SK-N-SH treated with all-trans-retinoic acid at 6 μM for 48 hours (cell line): ENCODE measurements at regions not wholly inside any gene's neighbourhood (a gene's known extent, or its start where the extent isn't known, plus 50 kb on each side); places are given as distances from the start of the nearest gene placed in this dataset.

ENCODE experiments used
- ATAC-seq: fragments of 200-7000 bp; cut with Tn5 transposase; 3 replicates; pipeline ENCODE4 v1.9.1; 2020; ENCODE audit warnings: mild to moderate bottlenecking, moderate library complexity
- ARNTL ChIP-seq: fragments of 450-650 bp; formaldehyde crosslinking; IDR thresholded peaks from 2 replicates; pipeline ENCODE4 v1.5.0; 2020; ENCODE audit warnings: low read depth, mild to moderate bottlenecking, moderate library complexity, borderline replicate concordance
- BACH2 ChIP-seq: fragments of 250-450 bp; sonication (Bioruptor Pico); IDR thresholded peaks from 2 replicates; pipeline ENCODE4 v1.9.0; 2021; ENCODE audit warnings: mild to moderate bottlenecking, borderline replicate concordance
- CSDC2 ChIP-seq: fragments of 250-450 bp; sonication (Bioruptor Pico); IDR thresholded peaks from 2 replicates; pipeline ENCODE4 v1.5.0; 2020; ENCODE audit warnings: mild to moderate bottlenecking, moderate library complexity
- ESRRG ChIP-seq: fragments of 250-450 bp; sonication (Bioruptor Pico); IDR thresholded peaks from 2 replicates; pipeline ENCODE4 v1.6.1; 2021; ENCODE audit warnings: mild to moderate bottlenecking
- GLIS3 ChIP-seq: fragments of 250-450 bp; sonication (Bioruptor Pico); IDR thresholded peaks from 2 replicates; pipeline ENCODE4 v1.5.0; 2020; ENCODE audit warnings: mild to moderate bottlenecking, moderate library complexity
- ISL1 ChIP-seq: fragments of 250-450 bp; sonication (Bioruptor Pico); IDR thresholded peaks from 2 replicates; pipeline ENCODE4 v2.1.2; 2022; ENCODE audit warnings: mild to moderate bottlenecking, moderate library complexity
- OSR1 ChIP-seq: fragments of 250-450 bp; sonication (Bioruptor Pico); IDR thresholded peaks from 2 replicates; pipeline ENCODE4 v1.8.0; 2022; ENCODE audit warnings: moderate library complexity, mild to moderate bottlenecking, inconsistent platforms
- PATZ1 ChIP-seq: fragments of 250-450 bp; sonication (Bioruptor Pico); IDR thresholded peaks from 2 replicates; pipeline ENCODE4 v1.8.0; 2020; ENCODE audit warnings: mild to moderate bottlenecking, moderate library complexity, borderline replicate concordance
- POU6F1 ChIP-seq: fragments of 250-450 bp; sonication (Bioruptor Pico); IDR thresholded peaks from 2 replicates; pipeline ENCODE4 v1.8.0; 2021; ENCODE audit warnings: low read depth, mild to moderate bottlenecking, moderate library complexity, borderline replicate concordance
- PPARA ChIP-seq: fragments of 250-450 bp; sonication (Bioruptor Pico); IDR thresholded peaks from 2 replicates; pipeline ENCODE4 v1.5.0; 2020; ENCODE audit warnings: mild to moderate bottlenecking, borderline replicate concordance
- RARB ChIP-seq: fragments of 250-450 bp; sonication (Bioruptor Pico); IDR thresholded peaks from 2 replicates; pipeline ENCODE4 v1.8.0; 2021; ENCODE audit warnings: mild to moderate bottlenecking, moderate library complexity
- SNAI2 ChIP-seq: fragments of 250-450 bp; sonication (Bioruptor Pico); IDR thresholded peaks from 2 replicates; pipeline ENCODE4 v1.5.0; 2020; ENCODE audit warnings: mild to moderate bottlenecking, moderate library complexity
- TCF4 ChIP-seq: fragments of 250-450 bp; sonication (Bioruptor Pico); IDR thresholded peaks from 2 replicates; pipeline ENCODE4 v1.8.0; 2021; ENCODE audit warnings: mild to moderate bottlenecking, moderate library complexity, borderline replicate concordance
- TOX ChIP-seq: fragments of 250-450 bp; sonication (Bioruptor Pico); IDR thresholded peaks from 2 replicates; pipeline ENCODE4 v1.8.0; 2021; ENCODE audit warnings: mild to moderate bottlenecking, moderate library complexity, borderline replicate concordance
- ZFP3 ChIP-seq: fragments of 250-450 bp; sonication (Bioruptor Pico); IDR thresholded peaks from 2 replicates; pipeline ENCODE4 v1.5.0; 2020; ENCODE audit warnings: mild to moderate bottlenecking, moderate library complexity
- ZFP30 ChIP-seq: fragments of 450-650 bp; formaldehyde crosslinking; IDR thresholded peaks from 2 replicates; pipeline ENCODE4 v1.5.0; 2022; ENCODE audit warnings: mild to moderate bottlenecking, moderate library complexity
- ZNF565 ChIP-seq: fragments of 450-650 bp; formaldehyde crosslinking; conservative IDR thresholded peaks from 2 replicates; pipeline ENCODE4 v1.5.0; 2020; ENCODE audit warnings: low read depth, mild to moderate bottlenecking, moderate library complexity
- ZNF70 ChIP-seq: fragments of 450-650 bp; formaldehyde crosslinking; IDR thresholded peaks from 2 replicates; pipeline ENCODE4 v1.5.0; 2020; ENCODE audit warnings: mild to moderate bottlenecking, moderate library complexity
- ZNF8 ChIP-seq: fragments of 450-650 bp; formaldehyde crosslinking; IDR thresholded peaks from 2 replicates; pipeline ENCODE4 v1.5.0; 2020; ENCODE audit warnings: mild to moderate bottlenecking, moderate library complexity
- TF ChIP-seq, protein P1 (sequence below): fragments of 250-450 bp; sonication (Bioruptor Pico); IDR thresholded peaks from 2 replicates; pipeline ENCODE4 v1.5.1; 2020; ENCODE audit warnings: low read depth, mild to moderate bottlenecking, moderate library complexity
- TF ChIP-seq, protein P2 (sequence below): fragments of 250-450 bp; sonication (Bioruptor Pico); IDR thresholded peaks from 2 replicates; pipeline ENCODE4 v1.5.1; 2021; ENCODE audit warnings: mild to moderate bottlenecking, moderate library complexity

DNA sequence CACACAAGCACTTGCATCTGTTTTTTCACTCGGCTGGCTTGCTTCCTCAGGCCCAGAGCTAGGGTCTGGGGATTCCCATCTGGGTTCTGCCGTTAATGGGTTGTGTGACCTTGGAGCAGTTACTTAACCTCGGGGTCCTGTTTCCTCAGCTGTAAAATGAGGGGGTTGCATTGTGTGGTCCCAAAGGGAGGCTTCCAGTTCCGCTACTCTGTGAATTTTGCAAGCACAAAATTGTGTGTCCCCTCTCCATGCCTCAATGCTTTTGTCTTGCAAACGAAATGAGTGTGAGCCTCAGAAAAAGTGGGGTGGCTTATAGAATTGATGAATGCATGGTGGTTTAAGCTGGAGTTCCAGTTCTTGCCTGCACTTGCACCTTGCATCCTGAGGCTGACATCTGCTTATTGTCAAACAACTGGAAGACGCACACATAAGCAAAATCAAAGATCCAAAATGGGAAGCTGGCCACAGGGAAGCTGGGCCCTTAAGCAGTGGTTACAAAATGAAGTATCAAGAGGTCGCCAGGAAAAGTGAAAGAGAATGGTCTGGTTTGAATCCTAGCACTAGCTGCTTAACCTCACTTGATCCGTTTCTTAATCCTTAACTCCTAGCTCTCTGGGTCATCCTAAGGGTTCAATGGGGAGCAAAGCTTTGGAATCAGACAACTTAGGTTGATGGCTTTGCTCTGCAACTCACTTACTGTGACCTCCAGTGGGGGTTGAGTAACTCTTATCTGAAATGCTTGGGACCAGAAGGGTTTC, 490.6 kb downstream of the DHX35 start (continued):
- no peak for TF ChIP-seq ZNF565 (CRISPR knock-in tag)

- TF ChIP-seq SNAI2 (no peak), RARB (CRISPR knock-in tag) (no peak), ZFP3 (CRISPR knock-in tag) (no peak), TOX (CRISPR knock-in tag) (no peak), PPARA (CRISPR knock-in tag) (no peak), ESRRG (CRISPR knock-in tag) (no peak), ZNF8 (no peak)
- ATAC-seq = no peak
Observed at GRCh38 chr20:39451386-39451785, 489.2 kb downstream of the DHX35 start.

DNA sequence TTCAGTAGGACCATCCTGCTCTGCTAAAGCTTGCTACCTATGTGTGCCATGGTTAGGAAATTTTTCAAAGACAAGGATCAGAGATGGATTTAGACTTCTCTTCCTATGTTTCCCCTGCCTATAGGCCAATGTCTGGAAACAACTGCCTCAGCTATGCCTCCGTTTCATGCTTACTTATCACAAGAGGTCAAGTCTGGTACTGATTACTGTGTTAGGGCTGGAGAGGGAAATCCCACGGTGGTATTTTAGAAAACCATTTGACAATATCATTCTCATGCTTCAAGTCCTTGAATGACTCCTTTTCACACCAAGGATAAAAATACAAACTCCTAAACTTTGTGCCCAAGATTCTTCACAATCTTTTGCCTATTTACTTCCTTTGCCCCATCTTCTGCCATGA, 484.3 kb downstream of the DHX35 start:
- ATAC-seq = no peak
- TF ChIP-seq ESRRG (CRISPR knock-in tag) (no peak), BACH2 (CRISPR knock-in tag) (no peak), ISL1 (no peak), ZFP3 (CRISPR knock-in tag) (no peak), ZNF8 (no peak), TCF4 (CRISPR knock-in tag) (no peak), SNAI2 (no peak), ZNF565 (CRISPR knock-in tag) (no peak), ARNTL (no peak), POU6F1 (CRISPR knock-in tag) (no peak), OSR1 (no peak), PATZ1 (CRISPR knock-in tag) (no peak), CSDC2 (CRISPR knock-in tag) (no peak), ZNF70 (CRISPR knock-in tag) (no peak), ZFP30 (CRISPR knock-in tag) (no peak), TOX (CRISPR knock-in tag) (no peak)
- TF ChIP-seq, protein P1, sequence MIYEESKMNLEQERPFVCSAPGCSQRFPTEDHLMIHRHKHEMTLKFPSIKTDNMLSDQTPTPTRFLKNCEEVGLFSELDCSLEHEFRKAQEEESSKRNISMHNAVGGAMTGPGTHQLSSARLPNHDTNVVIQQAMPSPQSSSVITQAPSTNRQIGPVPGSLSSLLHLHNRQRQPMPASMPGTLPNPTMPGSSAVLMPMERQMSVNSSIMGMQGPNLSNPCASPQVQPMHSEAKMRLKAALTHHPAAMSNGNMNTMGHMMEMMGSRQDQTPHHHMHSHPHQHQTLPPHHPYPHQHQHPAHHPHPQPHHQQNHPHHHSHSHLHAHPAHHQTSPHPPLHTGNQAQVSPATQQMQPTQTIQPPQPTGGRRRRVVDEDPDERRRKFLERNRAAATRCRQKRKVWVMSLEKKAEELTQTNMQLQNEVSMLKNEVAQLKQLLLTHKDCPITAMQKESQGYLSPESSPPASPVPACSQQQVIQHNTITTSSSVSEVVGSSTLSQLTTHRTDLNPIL (CRISPR knock-in tag) = no peak
- TF ChIP-seq, protein P2, sequence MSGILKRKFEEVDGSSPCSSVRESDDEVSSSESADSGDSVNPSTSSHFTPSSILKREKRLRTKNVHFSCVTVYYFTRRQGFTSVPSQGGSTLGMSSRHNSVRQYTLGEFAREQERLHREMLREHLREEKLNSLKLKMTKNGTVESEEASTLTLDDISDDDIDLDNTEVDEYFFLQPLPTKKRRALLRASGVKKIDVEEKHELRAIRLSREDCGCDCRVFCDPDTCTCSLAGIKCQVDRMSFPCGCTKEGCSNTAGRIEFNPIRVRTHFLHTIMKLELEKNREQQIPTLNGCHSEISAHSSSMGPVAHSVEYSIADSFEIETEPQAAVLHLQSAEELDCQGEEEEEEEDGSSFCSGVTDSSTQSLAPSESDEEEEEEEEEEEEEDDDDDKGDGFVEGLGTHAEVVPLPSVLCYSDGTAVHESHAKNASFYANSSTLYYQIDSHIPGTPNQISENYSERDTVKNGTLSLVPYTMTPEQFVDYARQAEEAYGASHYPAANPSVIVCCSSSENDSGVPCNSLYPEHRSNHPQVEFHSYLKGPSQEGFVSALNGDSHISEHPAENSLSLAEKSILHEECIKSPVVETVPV = no peak
- TF ChIP-seq, all 23 proteins: peak for 0

DNA sequence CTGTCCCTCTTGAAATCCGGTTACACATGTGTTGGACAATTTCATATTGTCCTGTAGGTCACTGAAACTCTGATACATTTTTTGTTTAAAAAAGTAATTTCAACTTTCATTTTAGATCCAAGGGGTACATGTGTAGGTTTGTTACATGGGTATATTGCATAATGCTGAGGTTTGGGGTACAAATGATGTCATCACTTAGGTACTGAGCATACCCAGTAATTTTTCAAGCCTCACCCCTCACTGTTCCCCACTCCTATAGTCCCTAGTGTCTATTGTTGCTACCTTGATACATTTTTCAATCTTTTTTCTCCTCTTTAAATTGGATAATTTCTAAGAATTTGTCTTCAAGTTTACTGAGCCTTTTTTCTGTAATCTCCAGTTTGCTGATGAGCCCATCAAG, 483.0 kb downstream of the DHX35 start:
- ATAC-seq = no peak
- no peak for TF ChIP-seq ZNF8
- no peak for TF ChIP-seq OSR1
- no peak for TF ChIP-seq CSDC2 (CRISPR knock-in tag)
- no peak for TF ChIP-seq RARB (CRISPR knock-in tag)
- no peak for TF ChIP-seq BACH2 (CRISPR knock-in tag)
- TF ChIP-seq PPARA (CRISPR knock-in tag) = no peak
- TF ChIP-seq GLIS3 = no peak
- TF ChIP-seq ZNF565 (CRISPR knock-in tag) = no peak
- TF ChIP-seq SNAI2 = no peak

GRCh38 chr20:39433466-39433865, 471.3 kb downstream of the DHX35 start:
- TF ChIP-seq, protein P2 = no peak
- TF ChIP-seq PATZ1 (CRISPR knock-in tag) = no peak
- no peak for TF ChIP-seq CSDC2 (CRISPR knock-in tag)
- no peak for ATAC-seq
